NT2/D1 (cell line): ENCODE measurements at regions not wholly inside any gene's neighbourhood (a gene's known extent, or its start where the extent isn't known, plus 50 kb on each side); places are given as distances from the start of the nearest gene placed in this dataset.

Experiments used
- DNase-seq: peaks from one replicate; pipeline ENCODE4 v3.0.0-alpha.2; 2011; ENCODE audit warnings: low read depth, low spot score
- H3K27me3 ChIP-seq: 2 replicates; pipeline ENCODE4 v1.6.0; 2011; ENCODE audit warnings: mild to moderate bottlenecking; ENCODE audit not compliant: insufficient read length, insufficient read depth
- H3K36me3 ChIP-seq: 2 replicates; pipeline ENCODE4 v1.6.1; 2011; ENCODE audit warnings: mild to moderate bottlenecking, low read length, mixed read lengths; ENCODE audit not compliant: insufficient read depth, insufficient read length
- H3K4me1 ChIP-seq: 2 replicates; pipeline ENCODE4 v1.5.1; 2011; ENCODE audit not compliant: insufficient read depth, insufficient read length
- H3K4me3 ChIP-seq: 2 replicates; pipeline ENCODE4 v1.5.1; 2011; ENCODE audit warnings: low read depth; ENCODE audit not compliant: insufficient read length
- H3K9ac ChIP-seq: 2 replicates; pipeline ENCODE4 v1.6.0; 2011; ENCODE audit warnings: low read depth; ENCODE audit not compliant: insufficient read length
- H3K9me3 ChIP-seq: 2 replicates; pipeline ENCODE4 v1.5.1; 2011; ENCODE audit warnings: mild to moderate bottlenecking, low read length; ENCODE audit not compliant: insufficient read depth
- SUZ12 ChIP-seq: IDR thresholded peaks from 2 replicates; pipeline ENCODE4 v1.6.1; 2011; ENCODE audit not compliant: insufficient read length, insufficient read depth; ENCODE audit errors: extremely low read depth
- YY1 ChIP-seq: IDR thresholded peaks from 2 replicates; pipeline ENCODE4 v1.6.1; 2011; ENCODE audit not compliant: insufficient read length, insufficient read depth
- ZNF274 ChIP-seq: IDR thresholded peaks from 2 replicates; pipeline ENCODE4 v1.6.1; 2011; ENCODE audit warnings: mild to moderate bottlenecking, low read depth, low read length

GRCh38 chr2:63790491-63790890 lies 51.2 kb upstream of the UGP2 start:
- Histone ChIP-seq H3K9ac (no peak overlapping the region), H3K4me3 (no peak overlapping the region), H3K4me1 (no peaks in the 10 kb centered on the region), H3K36me3 (no peaks in the 10 kb centered on the region), H3K27me3 (no peaks in the 10 kb centered on the region), H3K9me3 (no peaks in the 10 kb centered on the region)
- no peak for TF ChIP-seq YY1
- no peak for TF ChIP-seq SUZ12
- no peak for TF ChIP-seq ZNF274
- DNase-seq, result no peak

GRCh38 chr2:63790906-63791305 lies 50.8 kb upstream of the UGP2 start:
- DNase-seq, result no peak

GRCh38 chr2:63791387-63791786 lies 50.3 kb upstream of the UGP2 start:
- no peak for DNase-seq
- Histone ChIP-seq H3K9ac (no peak overlapping the region), H3K36me3 (no peaks in the 10 kb centered on the region), H3K27me3 (no peaks in the 10 kb centered on the region), H3K4me3 (no peak overlapping the region), H3K4me1 (no peaks in the 10 kb centered on the region), H3K9me3 (no peaks in the 10 kb centered on the region)
- no peak for TF ChIP-seq SUZ12
- no peak for TF ChIP-seq ZNF274
- no peak for TF ChIP-seq YY1

More at GRCh38 chr2:63790906-63791305, 50.8 kb upstream of the UGP2 start:
- Histone ChIP-seq H3K36me3 (no peaks in the 10 kb centered on the region), H3K27me3 (no peaks in the 10 kb centered on the region), H3K4me1 (no peaks in the 10 kb centered on the region), H3K9ac (no peak overlapping the region), H3K4me3 (no peak overlapping the region), H3K9me3 (no peaks in the 10 kb centered on the region)
- TF ChIP-seq ZNF274 (no peak), YY1 (no peak), SUZ12 (no peak)
